ENCODE measurements at regions not wholly inside any gene's neighbourhood (a gene's known extent, or its start where the extent isn't known, plus 50 kb on each side); places are given as distances from the start of the nearest gene placed in this dataset.

DNA sequence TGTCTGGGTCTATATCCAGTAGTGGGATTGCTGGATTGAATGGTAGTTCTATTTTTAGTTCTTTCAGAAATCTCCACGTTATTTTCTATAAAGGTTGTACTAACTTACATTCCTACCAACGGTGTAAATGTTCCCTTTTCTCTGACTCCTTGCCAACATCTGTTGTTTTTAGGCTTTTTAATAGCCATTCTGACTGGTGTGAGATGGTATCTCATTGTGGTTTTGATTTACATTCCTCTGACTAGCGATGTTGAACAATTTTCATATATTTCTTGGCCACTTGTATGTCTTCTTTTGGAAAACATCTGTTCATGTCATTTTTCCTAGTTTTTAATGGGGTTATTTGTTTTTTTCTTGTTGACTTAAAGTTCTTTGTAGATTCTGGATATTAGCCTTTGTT lies 99.3 kb downstream of the BMP2 start:
- no peaks in the 10 kb centered on the region for H3K79me2 ChIP-seq (replicated peaks; ENCODE audit: insufficient read depth)
- no peak overlapping the region for H2AFZ ChIP-seq
- Mint-ChIP-seq H3K9me3 (no peaks in the 10 kb centered on the region), H3K4me1 (peaks cover 9% of the 10 kb centered on the region; the same call in 2 of the 3 replicates), H3K27me3 (ENCODE audit: insufficient read depth, low read depth, poor library complexity) (peaks cover 3% of the 10 kb centered on the region), H3K4me3 (no peak overlapping the region), H3K36me3 (ENCODE audit: low read depth) (no peaks in the 10 kb centered on the region), H3K27ac (no peak overlapping the region)
- no peaks in the 10 kb centered on the region for H3K9me2 ChIP-seq (ENCODE audit: insufficient read depth)
- no peak for DNase-seq (ENCODE audit: low spot score)
- H4K20me1 ChIP-seq (replicated peaks; ENCODE audit: insufficient read depth): no peaks in the 10 kb centered on the region
- no peak for TF ChIP-seq ZNF331 (CRISPR knock-in tag; IDR thresholded peaks at IDR 0.05; ENCODE audit: low read depth)
- TF ChIP-seq, protein P1, sequence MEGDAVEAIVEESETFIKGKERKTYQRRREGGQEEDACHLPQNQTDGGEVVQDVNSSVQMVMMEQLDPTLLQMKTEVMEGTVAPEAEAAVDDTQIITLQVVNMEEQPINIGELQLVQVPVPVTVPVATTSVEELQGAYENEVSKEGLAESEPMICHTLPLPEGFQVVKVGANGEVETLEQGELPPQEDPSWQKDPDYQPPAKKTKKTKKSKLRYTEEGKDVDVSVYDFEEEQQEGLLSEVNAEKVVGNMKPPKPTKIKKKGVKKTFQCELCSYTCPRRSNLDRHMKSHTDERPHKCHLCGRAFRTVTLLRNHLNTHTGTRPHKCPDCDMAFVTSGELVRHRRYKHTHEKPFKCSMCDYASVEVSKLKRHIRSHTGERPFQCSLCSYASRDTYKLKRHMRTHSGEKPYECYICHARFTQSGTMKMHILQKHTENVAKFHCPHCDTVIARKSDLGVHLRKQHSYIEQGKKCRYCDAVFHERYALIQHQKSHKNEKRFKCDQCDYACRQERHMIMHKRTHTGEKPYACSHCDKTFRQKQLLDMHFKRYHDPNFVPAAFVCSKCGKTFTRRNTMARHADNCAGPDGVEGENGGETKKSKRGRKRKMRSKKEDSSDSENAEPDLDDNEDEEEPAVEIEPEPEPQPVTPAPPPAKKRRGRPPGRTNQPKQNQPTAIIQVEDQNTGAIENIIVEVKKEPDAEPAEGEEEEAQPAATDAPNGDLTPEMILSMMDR (conservative IDR thresholded peaks at IDR 0.05; ENCODE audit: low read depth in 2 of 2): no peak
- TF ChIP-seq, protein P2, sequence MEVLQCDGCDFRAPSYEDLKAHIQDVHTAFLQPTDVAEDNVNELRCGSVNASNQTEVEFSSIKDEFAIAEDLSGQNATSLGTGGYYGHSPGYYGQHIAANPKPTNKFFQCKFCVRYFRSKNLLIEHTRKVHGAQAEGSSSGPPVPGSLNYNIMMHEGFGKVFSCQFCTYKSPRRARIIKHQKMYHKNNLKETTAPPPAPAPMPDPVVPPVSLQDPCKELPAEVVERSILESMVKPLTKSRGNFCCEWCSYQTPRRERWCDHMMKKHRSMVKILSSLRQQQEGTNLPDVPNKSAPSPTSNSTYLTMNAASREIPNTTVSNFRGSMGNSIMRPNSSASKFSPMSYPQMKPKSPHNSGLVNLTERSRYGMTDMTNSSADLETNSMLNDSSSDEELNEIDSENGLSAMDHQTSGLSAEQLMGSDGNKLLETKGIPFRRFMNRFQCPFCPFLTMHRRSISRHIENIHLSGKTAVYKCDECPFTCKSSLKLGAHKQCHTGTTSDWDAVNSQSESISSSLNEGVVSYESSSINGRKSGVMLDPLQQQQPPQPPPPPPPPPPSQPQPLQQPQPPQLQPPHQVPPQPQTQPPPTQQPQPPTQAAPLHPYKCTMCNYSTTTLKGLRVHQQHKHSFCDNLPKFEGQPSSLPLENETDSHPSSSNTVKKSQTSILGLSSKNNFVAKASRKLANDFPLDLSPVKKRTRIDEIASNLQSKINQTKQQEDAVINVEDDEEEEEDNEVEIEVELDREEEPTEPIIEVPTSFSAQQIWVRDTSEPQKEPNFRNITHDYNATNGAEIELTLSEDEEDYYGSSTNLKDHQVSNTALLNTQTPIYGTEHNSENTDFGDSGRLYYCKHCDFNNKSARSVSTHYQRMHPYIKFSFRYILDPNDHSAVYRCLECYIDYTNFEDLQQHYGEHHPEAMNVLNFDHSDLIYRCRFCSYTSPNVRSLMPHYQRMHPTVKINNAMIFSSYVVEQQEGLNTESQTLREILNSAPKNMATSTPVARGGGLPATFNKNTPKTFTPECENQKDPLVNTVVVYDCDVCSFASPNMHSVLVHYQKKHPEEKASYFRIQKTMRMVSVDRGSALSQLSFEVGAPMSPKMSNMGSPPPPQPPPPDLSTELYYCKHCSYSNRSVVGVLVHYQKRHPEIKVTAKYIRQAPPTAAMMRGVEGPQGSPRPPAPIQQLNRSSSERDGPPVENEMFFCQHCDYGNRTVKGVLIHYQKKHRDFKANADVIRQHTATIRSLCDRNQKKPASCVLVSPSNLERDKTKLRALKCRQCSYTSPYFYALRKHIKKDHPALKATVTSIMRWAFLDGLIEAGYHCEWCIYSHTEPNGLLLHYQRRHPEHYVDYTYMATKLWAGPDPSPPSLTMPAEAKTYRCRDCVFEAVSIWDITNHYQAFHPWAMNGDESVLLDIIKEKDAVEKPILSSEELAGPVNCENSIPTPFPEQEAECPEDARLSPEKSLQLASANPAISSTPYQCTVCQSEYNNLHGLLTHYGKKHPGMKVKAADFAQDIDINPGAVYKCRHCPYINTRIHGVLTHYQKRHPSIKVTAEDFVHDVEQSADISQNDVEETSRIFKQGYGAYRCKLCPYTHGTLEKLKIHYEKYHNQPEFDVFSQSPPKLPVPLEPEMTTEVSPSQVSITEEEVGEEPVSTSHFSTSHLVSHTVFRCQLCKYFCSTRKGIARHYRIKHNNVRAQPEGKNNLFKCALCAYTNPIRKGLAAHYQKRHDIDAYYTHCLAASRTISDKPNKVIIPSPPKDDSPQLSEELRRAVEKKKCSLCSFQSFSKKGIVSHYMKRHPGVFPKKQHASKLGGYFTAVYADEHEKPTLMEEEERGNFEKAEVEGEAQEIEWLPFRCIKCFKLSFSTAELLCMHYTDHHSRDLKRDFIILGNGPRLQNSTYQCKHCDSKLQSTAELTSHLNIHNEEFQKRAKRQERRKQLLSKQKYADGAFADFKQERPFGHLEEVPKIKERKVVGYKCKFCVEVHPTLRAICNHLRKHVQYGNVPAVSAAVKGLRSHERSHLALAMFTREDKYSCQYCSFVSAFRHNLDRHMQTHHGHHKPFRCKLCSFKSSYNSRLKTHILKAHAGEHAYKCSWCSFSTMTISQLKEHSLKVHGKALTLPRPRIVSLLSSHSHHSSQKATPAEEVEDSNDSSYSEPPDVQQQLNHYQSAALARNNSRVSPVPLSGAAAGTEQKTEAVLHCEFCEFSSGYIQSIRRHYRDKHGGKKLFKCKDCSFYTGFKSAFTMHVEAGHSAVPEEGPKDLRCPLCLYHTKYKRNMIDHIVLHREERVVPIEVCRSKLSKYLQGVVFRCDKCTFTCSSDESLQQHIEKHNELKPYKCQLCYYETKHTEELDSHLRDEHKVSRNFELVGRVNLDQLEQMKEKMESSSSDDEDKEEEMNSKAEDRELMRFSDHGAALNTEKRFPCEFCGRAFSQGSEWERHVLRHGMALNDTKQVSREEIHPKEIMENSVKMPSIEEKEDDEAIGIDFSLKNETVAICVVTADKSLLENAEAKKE (CRISPR knock-in tag; IDR thresholded peaks at IDR 0.05): no peak
- TF ChIP-seq, protein P3, sequence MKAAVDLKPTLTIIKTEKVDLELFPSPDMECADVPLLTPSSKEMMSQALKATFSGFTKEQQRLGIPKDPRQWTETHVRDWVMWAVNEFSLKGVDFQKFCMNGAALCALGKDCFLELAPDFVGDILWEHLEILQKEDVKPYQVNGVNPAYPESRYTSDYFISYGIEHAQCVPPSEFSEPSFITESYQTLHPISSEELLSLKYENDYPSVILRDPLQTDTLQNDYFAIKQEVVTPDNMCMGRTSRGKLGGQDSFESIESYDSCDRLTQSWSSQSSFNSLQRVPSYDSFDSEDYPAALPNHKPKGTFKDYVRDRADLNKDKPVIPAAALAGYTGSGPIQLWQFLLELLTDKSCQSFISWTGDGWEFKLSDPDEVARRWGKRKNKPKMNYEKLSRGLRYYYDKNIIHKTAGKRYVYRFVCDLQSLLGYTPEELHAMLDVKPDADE (IDR thresholded peaks at IDR 0.05): no peak
- no peak for TF ChIP-seq EZH2phosphoT487 (IDR thresholded peaks at IDR 0.05; ENCODE audit: unreplicated experiment)
- TF ChIP-seq ZNF114 (CRISPR knock-in tag; IDR thresholded peaks at IDR 0.05): no peak
- no peak for TF ChIP-seq NANOG (IDR thresholded peaks at IDR 0.05; ENCODE audit: borderline replicate concordance)
- TF ChIP-seq, protein P4, sequence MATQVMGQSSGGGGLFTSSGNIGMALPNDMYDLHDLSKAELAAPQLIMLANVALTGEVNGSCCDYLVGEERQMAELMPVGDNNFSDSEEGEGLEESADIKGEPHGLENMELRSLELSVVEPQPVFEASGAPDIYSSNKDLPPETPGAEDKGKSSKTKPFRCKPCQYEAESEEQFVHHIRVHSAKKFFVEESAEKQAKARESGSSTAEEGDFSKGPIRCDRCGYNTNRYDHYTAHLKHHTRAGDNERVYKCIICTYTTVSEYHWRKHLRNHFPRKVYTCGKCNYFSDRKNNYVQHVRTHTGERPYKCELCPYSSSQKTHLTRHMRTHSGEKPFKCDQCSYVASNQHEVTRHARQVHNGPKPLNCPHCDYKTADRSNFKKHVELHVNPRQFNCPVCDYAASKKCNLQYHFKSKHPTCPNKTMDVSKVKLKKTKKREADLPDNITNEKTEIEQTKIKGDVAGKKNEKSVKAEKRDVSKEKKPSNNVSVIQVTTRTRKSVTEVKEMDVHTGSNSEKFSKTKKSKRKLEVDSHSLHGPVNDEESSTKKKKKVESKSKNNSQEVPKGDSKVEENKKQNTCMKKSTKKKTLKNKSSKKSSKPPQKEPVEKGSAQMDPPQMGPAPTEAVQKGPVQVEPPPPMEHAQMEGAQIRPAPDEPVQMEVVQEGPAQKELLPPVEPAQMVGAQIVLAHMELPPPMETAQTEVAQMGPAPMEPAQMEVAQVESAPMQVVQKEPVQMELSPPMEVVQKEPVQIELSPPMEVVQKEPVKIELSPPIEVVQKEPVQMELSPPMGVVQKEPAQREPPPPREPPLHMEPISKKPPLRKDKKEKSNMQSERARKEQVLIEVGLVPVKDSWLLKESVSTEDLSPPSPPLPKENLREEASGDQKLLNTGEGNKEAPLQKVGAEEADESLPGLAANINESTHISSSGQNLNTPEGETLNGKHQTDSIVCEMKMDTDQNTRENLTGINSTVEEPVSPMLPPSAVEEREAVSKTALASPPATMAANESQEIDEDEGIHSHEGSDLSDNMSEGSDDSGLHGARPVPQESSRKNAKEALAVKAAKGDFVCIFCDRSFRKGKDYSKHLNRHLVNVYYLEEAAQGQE (IDR thresholded peaks at IDR 0.05; ENCODE audit: unreplicated experiment): no peak
- TF ChIP-seq CREB1 (CRISPR knock-in tag; IDR thresholded peaks at IDR 0.05; ENCODE audit: low read depth): no peak
- TF ChIP-seq JUNB (IDR thresholded peaks at IDR 0.05; ENCODE audit: unreplicated experiment): no peak
- TF ChIP-seq STAT1 (IDR thresholded peaks at IDR 0.05; ENCODE audit: unreplicated experiment): no peak
- no peaks in the 10 kb centered on the region for H3K36me3 ChIP-seq (ENCODE audit: insufficient read depth)
- H3K27me3 ChIP-seq (ENCODE audit: insufficient read depth): no peaks in the 10 kb centered on the region
- no peak overlapping the region for H3K4me2 ChIP-seq
- no peak for ATAC-seq
- peaks cover 3% of the 10 kb centered on the region; the same call in 1 of the 2 replicates for H3K4me1 ChIP-seq (ENCODE audit: insufficient read depth)
- H3K27ac ChIP-seq (ENCODE audit: low read depth): no peak overlapping the region
- H3K4me3 ChIP-seq: no peak overlapping the region
- H3F3A ChIP-seq (replicated peaks; ENCODE audit: low read depth): no peaks in the 10 kb centered on the region

All from GM23338 (cell line).